CD4-positive, alpha-beta T cell (primary cell): ENCODE measurements at regions not wholly inside any gene's neighbourhood (a gene's known extent, or its start where the extent isn't known, plus 50 kb on each side); places are given as distances from the start of the nearest gene placed in this dataset.

Experiments
- ATAC-seq: fragments of 200-7000 bp; cut with Tn5 transposase; one replicate; pipeline ENCODE4 v1.10.0; 2022; ENCODE audit warnings: mild to moderate bottlenecking; ENCODE audit not compliant: poor library complexity
- CTCF ChIA-PET: fragments of 350-600 bp; sonication (Branson Sonifier 250); formaldehyde crosslinking; loops from one replicate; lab custom pipeline; 2021; ENCODE audit warnings: antibody characterized with exemption, inconsistent platforms; lab: Charles Lee
- POLR2A ChIA-PET: fragments of 350-600 bp; sonication (Branson Sonifier 250); formaldehyde crosslinking; loops from one replicate; lab custom pipeline; 2021; ENCODE audit warnings: antibody characterized with exemption, inconsistent platforms; lab: Charles Lee
- DNase-seq, 14 experiments: peaks; one replicate each; pipeline ENCODE4 v3.0.0-alpha.2; 2013 to 2020; ENCODE audit warnings: mixed read lengths in 2 of 14
- H3K27ac ChIP-seq, 2 donors: one replicate each; pipeline versions ENCODE4 v1.5.1 to v1.7.0; 2013; ENCODE audit warnings: low read length in 2 of 2, low read depth in 1 of 2, mild to moderate bottlenecking in 1 of 2
- H3K27me3 ChIP-seq, 2 experiments: 1 replicate in 1 of 2; 2 replicates in 1 of 2; pipeline versions ENCODE4 v1.6.1 to v1.7.0; 2013; ENCODE audit warnings: low read length in 2 of 2, control low read depth in 1 of 2, mild to moderate bottlenecking in 1 of 2, moderate library complexity in 1 of 2; ENCODE audit not compliant: insufficient read depth in 2 of 2, control insufficient read depth in 1 of 2
- H3K36me3 ChIP-seq: one replicate; pipeline ENCODE4 v1.6.1; 2013; ENCODE audit warnings: low read length, control low read depth; ENCODE audit not compliant: insufficient read depth
- H3K4me1 ChIP-seq: one replicate; pipeline ENCODE4 v1.6.1; 2013; ENCODE audit warnings: low read length, control low read depth; ENCODE audit not compliant: insufficient read depth
- H3K4me3 ChIP-seq: one replicate; pipeline ENCODE4 v1.5.1; 2013; ENCODE audit warnings: mild to moderate bottlenecking, low read length, moderate library complexity
- H3K9me3 ChIP-seq, 2 experiments: 1 replicate in 1 of 2; 2 replicates in 1 of 2; pipeline versions ENCODE4 v1.6.1 to v1.7.0; 2013; ENCODE audit warnings: low read length in 2 of 2, mild to moderate bottlenecking in 2 of 2, control low read depth in 1 of 2, moderate library complexity in 1 of 2; ENCODE audit not compliant: control insufficient read depth in 1 of 2, insufficient read depth in 1 of 2
- H3K27ac Mint-ChIP-seq: one replicate; pipeline ENCODE4 v1.8.0; 2020; ENCODE audit warnings: mixed read lengths
- H3K27me3 Mint-ChIP-seq: one replicate; pipeline ENCODE4 v1.8.0; 2021; ENCODE audit warnings: mixed read lengths
- H3K36me3 Mint-ChIP-seq: one replicate; pipeline ENCODE4 v1.8.0; 2021; ENCODE audit warnings: low read depth, mixed read lengths
- H3K4me1 Mint-ChIP-seq: one replicate; pipeline ENCODE4 v1.8.0; 2021; ENCODE audit warnings: low read depth, mixed read lengths
- H3K4me3 Mint-ChIP-seq: one replicate; pipeline ENCODE4 v1.8.0; 2020; ENCODE audit warnings: mild to moderate bottlenecking, mixed read lengths
- H3K9me3 Mint-ChIP-seq: one replicate; pipeline ENCODE4 v1.8.0; 2020; ENCODE audit warnings: mixed read lengths
- intact Hi-C, 2 experiments: fragments of 100-400 bp; cut with DNase I in 1 of 2; cut with micrococcal nuclease in 1 of 2; formaldehyde crosslinking; loops; one replicate each; pipeline versions ENCODE4 v1.15.1 to v1.9.0; 2023 to 2025; cut with DNase I, micrococcal nuclease
- TF ChIP-seq, protein P1 (sequence below): fragments of 200-600 bp; IDR thresholded peaks from one replicate; pipeline ENCODE4 v1.8.0; 2022; ENCODE audit warnings: antibody characterized with exemption, mild to moderate bottlenecking

- Histone ChIP-seq H3K27ac (no peak overlapping the region), H3K27me3 (peaks cover 0 to 2% of the 10 kb centered on the region in 2 experiments), H3K4me3 (no peak overlapping the region), H3K4me1 (no peaks in the 10 kb centered on the region), H3K9me3 (peaks cover 0 to 10% of the 10 kb centered on the region in 2 experiments), H3K36me3 (no peaks in the 10 kb centered on the region)
- TF ChIP-seq, protein P1, sequence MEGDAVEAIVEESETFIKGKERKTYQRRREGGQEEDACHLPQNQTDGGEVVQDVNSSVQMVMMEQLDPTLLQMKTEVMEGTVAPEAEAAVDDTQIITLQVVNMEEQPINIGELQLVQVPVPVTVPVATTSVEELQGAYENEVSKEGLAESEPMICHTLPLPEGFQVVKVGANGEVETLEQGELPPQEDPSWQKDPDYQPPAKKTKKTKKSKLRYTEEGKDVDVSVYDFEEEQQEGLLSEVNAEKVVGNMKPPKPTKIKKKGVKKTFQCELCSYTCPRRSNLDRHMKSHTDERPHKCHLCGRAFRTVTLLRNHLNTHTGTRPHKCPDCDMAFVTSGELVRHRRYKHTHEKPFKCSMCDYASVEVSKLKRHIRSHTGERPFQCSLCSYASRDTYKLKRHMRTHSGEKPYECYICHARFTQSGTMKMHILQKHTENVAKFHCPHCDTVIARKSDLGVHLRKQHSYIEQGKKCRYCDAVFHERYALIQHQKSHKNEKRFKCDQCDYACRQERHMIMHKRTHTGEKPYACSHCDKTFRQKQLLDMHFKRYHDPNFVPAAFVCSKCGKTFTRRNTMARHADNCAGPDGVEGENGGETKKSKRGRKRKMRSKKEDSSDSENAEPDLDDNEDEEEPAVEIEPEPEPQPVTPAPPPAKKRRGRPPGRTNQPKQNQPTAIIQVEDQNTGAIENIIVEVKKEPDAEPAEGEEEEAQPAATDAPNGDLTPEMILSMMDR = no peak
- DNase-seq (no peak), ATAC-seq (no peak)
- ChIA-PET POLR2A (no interaction called here), CTCF (no interaction called here)
- Mint-ChIP-seq H3K27ac (no peak overlapping the region), H3K27me3 (peaks cover 17% of the 10 kb centered on the region), H3K4me1 (no peaks in the 10 kb centered on the region), H3K36me3 (no peaks in the 10 kb centered on the region), H3K4me3 (no peak overlapping the region), H3K9me3 (no peaks in the 10 kb centered on the region)
- intact Hi-C loops = no loop called here
Measured at GRCh38 chr12:124115976-124116690, 143.1 kb downstream of the ZNF664 start.

- no peak for ATAC-seq
- POLR2A ChIA-PET = no interaction called here
- no peaks in the 10 kb centered on the region for H3K4me1 ChIP-seq
- Mint-ChIP-seq H3K9me3 (no peaks in the 10 kb centered on the region), H3K4me3 (no peak overlapping the region), H3K36me3 (no peaks in the 10 kb centered on the region), H3K27ac (no peak overlapping the region), H3K4me1 (no peaks in the 10 kb centered on the region), H3K27me3 (peaks cover 24% of the 10 kb centered on the region)
- DNase-seq = no peak
- intact Hi-C loops = no loop called here
- no peaks in the 10 kb centered on the region for H3K36me3 ChIP-seq
- H3K27ac ChIP-seq = no peak overlapping the region
- peaks cover 0 to 7% of the 10 kb centered on the region in 2 experiments for H3K9me3 ChIP-seq
- H3K27me3 ChIP-seq = peaks cover 0 to 2% of the 10 kb centered on the region in 2 experiments
- H3K4me3 ChIP-seq = no peak overlapping the region
- CTCF ChIA-PET = no interaction called here
- TF ChIP-seq, protein P1 = no peak
Measured at GRCh38 chr12:124120739-124121138, 147.7 kb downstream of the ZNF664 start.

DNA sequence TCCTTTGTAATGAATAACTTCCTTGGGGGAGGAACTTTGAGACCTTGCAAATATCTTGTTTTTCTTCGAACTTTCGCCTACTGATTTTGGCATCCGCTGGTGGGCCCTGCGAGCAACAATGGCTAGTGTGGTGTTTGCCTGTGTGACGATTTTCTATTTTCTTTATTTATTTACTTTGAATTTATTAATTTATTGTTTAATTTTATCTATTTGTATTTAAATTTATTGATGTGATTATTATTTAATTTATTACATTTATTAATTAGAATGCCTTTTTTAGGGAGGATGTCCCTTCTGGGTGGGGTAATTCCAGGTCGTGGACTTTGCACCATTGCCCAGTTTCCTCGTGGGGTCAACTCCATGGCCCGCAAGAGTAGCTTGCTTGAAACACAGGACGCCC lies 149.7 kb downstream of the ZNF664 start:
- intact Hi-C loops = no loop called here
- Mint-ChIP-seq H3K27ac (no peak overlapping the region), H3K9me3 (no peaks in the 10 kb centered on the region), H3K27me3 (peaks cover 21% of the 10 kb centered on the region), H3K4me3 (no peak overlapping the region), H3K36me3 (no peaks in the 10 kb centered on the region), H3K4me1 (no peaks in the 10 kb centered on the region)
- peaks cover 0 to 7% of the 10 kb centered on the region in 2 experiments for H3K9me3 ChIP-seq
- H3K4me1 ChIP-seq = no peaks in the 10 kb centered on the region
- no peak overlapping the region for H3K4me3 ChIP-seq
- ATAC-seq (no peak), DNase-seq (no peak)
- no peak overlapping the region for H3K27ac ChIP-seq
- no peaks in the 10 kb centered on the region for H3K36me3 ChIP-seq
- TF ChIP-seq, protein P1 = no peak
- ChIA-PET CTCF (no interaction called here), POLR2A (no interaction called here)
- peaks cover 0 to 4% of the 10 kb centered on the region in 2 experiments for H3K27me3 ChIP-seq
